Fibroblast of lung (primary cell): ENCODE measurements at regions not wholly inside any gene's neighbourhood (a gene's known extent, or its start where the extent isn't known, plus 50 kb on each side); places are given as distances from the start of the nearest gene placed in this dataset.

Experiments used
- DNase-seq, 2 donors: peaks; one replicate each; pipeline versions ENCODE4 v3.0.0 to v3.0.0-alpha.2; 2010; ENCODE audit warnings: low read depth in 2 of 2
- H2AFZ ChIP-seq: 2 replicates; pipeline ENCODE4 v1.5.1; 2012; ENCODE audit warnings: low read length, control low read depth, inconsistent platforms
- H3K27ac ChIP-seq: 2 replicates; pipeline ENCODE4 v1.5.1; 2011; ENCODE audit warnings: low read length, control low read depth; ENCODE audit not compliant: insufficient read depth
- H3K27me3 ChIP-seq: 2 replicates; pipeline ENCODE4 v1.5.1; 2011; ENCODE audit warnings: mild to moderate bottlenecking, low read length; ENCODE audit not compliant: control insufficient read depth, insufficient read depth
- H3K36me3 ChIP-seq: 2 replicates; pipeline ENCODE4 v1.5.1; 2011; ENCODE audit warnings: low read length; ENCODE audit not compliant: control insufficient read depth, insufficient read depth
- H3K4me1 ChIP-seq: 2 replicates; pipeline ENCODE4 v1.5.1; 2011; ENCODE audit warnings: low read length; ENCODE audit not compliant: control insufficient read depth, insufficient read depth; ENCODE audit errors: extremely low read depth
- H3K4me2 ChIP-seq: 2 replicates; pipeline ENCODE4 v1.5.1; 2011; ENCODE audit warnings: low read length, control low read depth; ENCODE audit not compliant: insufficient read depth; ENCODE audit errors: extremely low read depth
- H3K4me3 ChIP-seq, 4 experiments: fragments of 200-600 bp in 1 of 4; sonication (generic) in 1 of 4; replicated peaks in 1 of 4; 2 replicates each; pipeline ENCODE4 v1.5.1; 2011 to 2016; ENCODE audit warnings: low read length in 4 of 4, low read depth in 3 of 4, mild to moderate bottlenecking in 3 of 4, control low read depth in 2 of 4, inconsistent platforms in 1 of 4, mixed read lengths in 1 of 4; ENCODE audit not compliant: insufficient read depth in 1 of 4; ENCODE audit errors: control extremely low read depth in 1 of 4
- H3K79me2 ChIP-seq: 2 replicates; pipeline ENCODE4 v1.5.1; 2012; ENCODE audit warnings: mild to moderate bottlenecking, low read length, inconsistent platforms; ENCODE audit not compliant: control insufficient read depth, insufficient read depth
- H3K9ac ChIP-seq: 2 replicates; pipeline ENCODE4 v1.5.1; 2011; ENCODE audit warnings: mild to moderate bottlenecking, low read length, control low read depth; ENCODE audit not compliant: insufficient read depth
- H3K9me3 ChIP-seq: 2 replicates; pipeline ENCODE4 v1.5.1; 2012; ENCODE audit warnings: low read depth, low read length; ENCODE audit not compliant: control insufficient read depth, insufficient read depth
- H4K20me1 ChIP-seq: 2 replicates; pipeline ENCODE4 v1.5.1; 2011; ENCODE audit warnings: low read length; ENCODE audit not compliant: control insufficient read depth, insufficient read depth; ENCODE audit errors: extremely low read depth
- EZH2 ChIP-seq: IDR thresholded peaks from 2 replicates; pipeline ENCODE4 v1.5.1; 2012; ENCODE audit warnings: low read length, control low read depth, mild to moderate bottlenecking; ENCODE audit errors: missing control alignments
- TF ChIP-seq, protein P1 (sequence below), 2 donors: IDR thresholded peaks in 1 of 2; conservative IDR thresholded peaks in 1 of 2; 1 replicate in 1 of 2; 2 replicates in 1 of 2; pipeline ENCODE4 v1.5.1; 2011 to 2012; ENCODE audit warnings: low read length in 2 of 2, control low read depth in 1 of 2, inconsistent platforms in 1 of 2, low read depth in 1 of 2, mild to moderate bottlenecking in 1 of 2

DNA sequence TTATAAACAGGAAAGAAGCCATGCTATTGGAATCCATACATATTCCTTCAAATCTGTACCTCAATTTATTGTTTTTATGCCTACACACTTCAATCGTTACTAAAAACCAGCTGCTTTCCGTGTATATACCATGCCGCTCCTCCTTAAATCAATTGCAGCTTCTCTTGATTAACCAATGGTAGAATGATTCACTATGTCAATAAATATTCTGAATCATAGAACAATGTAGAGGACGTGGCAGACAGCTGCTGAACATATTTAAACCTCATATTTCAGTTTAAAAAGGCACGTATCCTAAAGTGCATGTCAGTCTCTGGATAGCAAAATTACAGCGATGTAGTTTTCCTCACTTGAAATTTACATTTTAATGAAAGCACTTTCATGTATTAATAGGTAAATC, 100.4 kb downstream of the MRPL39 start:
- Histone ChIP-seq H3K27me3 (no peaks in the 10 kb centered on the region), H3K9ac (no peak overlapping the region), H3K27ac (no peak overlapping the region), H2AFZ (no peak overlapping the region), H3K79me2 (no peaks in the 10 kb centered on the region), H3K4me3 (no peak overlapping the region), H3K4me1 (no peaks in the 10 kb centered on the region), H3K4me2 (no peak overlapping the region), H4K20me1 (no peaks in the 10 kb centered on the region), H3K36me3 (no peaks in the 10 kb centered on the region), H3K9me3 (no peaks in the 10 kb centered on the region)
- peak; percentile 63 to 87 for DNase-seq
- TF ChIP-seq, protein P1, sequence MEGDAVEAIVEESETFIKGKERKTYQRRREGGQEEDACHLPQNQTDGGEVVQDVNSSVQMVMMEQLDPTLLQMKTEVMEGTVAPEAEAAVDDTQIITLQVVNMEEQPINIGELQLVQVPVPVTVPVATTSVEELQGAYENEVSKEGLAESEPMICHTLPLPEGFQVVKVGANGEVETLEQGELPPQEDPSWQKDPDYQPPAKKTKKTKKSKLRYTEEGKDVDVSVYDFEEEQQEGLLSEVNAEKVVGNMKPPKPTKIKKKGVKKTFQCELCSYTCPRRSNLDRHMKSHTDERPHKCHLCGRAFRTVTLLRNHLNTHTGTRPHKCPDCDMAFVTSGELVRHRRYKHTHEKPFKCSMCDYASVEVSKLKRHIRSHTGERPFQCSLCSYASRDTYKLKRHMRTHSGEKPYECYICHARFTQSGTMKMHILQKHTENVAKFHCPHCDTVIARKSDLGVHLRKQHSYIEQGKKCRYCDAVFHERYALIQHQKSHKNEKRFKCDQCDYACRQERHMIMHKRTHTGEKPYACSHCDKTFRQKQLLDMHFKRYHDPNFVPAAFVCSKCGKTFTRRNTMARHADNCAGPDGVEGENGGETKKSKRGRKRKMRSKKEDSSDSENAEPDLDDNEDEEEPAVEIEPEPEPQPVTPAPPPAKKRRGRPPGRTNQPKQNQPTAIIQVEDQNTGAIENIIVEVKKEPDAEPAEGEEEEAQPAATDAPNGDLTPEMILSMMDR (conservative IDR thresholded peaks at IDR 0.05 in 1 of 2, IDR thresholded peaks at IDR 0.05 in 1 of 2; ENCODE audit: low read depth in 1 of 2, low read length in 2 of 2) = no peak
- TF ChIP-seq EZH2 = no peak

DNA sequence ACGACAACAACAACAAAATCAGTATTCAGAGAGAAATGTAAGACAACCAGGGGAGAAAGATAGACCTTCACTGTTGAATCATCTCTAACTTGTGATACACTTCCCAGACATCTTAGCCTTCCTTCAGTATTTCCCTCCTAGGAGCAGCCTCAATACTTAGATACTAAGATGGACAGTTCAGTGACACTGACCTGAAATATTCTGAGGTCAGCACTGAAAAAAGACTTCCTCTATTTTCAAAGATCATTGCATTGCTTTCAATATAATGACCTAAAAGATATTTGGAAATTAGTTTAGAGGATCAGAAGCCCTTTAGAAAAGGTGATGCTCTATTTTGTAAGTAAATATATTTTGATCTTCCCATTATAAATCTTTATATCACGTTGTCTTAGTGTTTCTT, 101.0 kb downstream of the MRPL39 start:
- H3K27me3 ChIP-seq = no peaks in the 10 kb centered on the region
- H3K4me1 ChIP-seq = no peaks in the 10 kb centered on the region
- H3K4me2 ChIP-seq = no peak overlapping the region
- no peak for DNase-seq
- TF ChIP-seq EZH2 = no peak
- TF ChIP-seq, protein P1 (conservative IDR thresholded peaks at IDR 0.05 in 1 of 2, IDR thresholded peaks at IDR 0.05 in 1 of 2; ENCODE audit: low read depth in 1 of 2, low read length in 2 of 2) = no peak
- no peaks in the 10 kb centered on the region for H4K20me1 ChIP-seq
- no peaks in the 10 kb centered on the region for H3K36me3 ChIP-seq
- no peak overlapping the region for H3K9ac ChIP-seq
- no peak overlapping the region for H3K27ac ChIP-seq
- H2AFZ ChIP-seq = no peak overlapping the region
- no peak overlapping the region for H3K4me3 ChIP-seq
- no peaks in the 10 kb centered on the region for H3K79me2 ChIP-seq
- H3K9me3 ChIP-seq = no peaks in the 10 kb centered on the region

DNA sequence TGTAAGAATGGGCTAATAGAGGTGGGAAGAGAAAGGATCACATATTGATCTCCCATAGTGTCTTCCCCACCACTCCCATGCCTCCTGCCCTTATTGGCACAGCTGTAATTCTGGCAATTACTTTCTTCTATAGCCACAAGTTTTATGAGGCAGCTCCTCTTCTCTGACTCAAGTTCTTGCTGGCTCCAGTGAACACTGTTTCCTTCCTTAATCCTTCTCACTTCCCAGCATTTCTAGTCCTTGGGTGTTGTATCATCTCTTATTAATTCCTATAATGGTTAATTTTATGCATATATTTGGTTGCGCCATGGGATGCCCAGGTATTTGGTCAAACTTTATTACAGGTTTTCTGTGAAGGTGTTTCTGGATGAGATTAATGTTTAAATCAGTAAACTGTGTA, 103.3 kb downstream of the MRPL39 start:
- Histone ChIP-seq H3K4me2 (no peak overlapping the region), H3K9ac (no peak overlapping the region), H2AFZ (no peak overlapping the region), H3K9me3 (no peaks in the 10 kb centered on the region), H3K27me3 (no peaks in the 10 kb centered on the region), H3K79me2 (no peaks in the 10 kb centered on the region), H3K27ac (no peak overlapping the region), H4K20me1 (no peaks in the 10 kb centered on the region), H3K4me1 (no peaks in the 10 kb centered on the region), H3K4me3 (no peak overlapping the region), H3K36me3 (no peaks in the 10 kb centered on the region)
- DNase-seq = no peak
- no peak for TF ChIP-seq EZH2
- TF ChIP-seq, protein P1 (conservative IDR thresholded peaks at IDR 0.05 in 1 of 2, IDR thresholded peaks at IDR 0.05 in 1 of 2; ENCODE audit: low read depth in 1 of 2, low read length in 2 of 2) = no peak
